Dendritic cell treated with granulocyte-macrophage colony-stimulating factor and Interleukin-4, amounts not matched to agents 40 ng/mL and 50 ng/mL, for 4 days (primary cell): ENCODE measurements at regions not wholly inside any gene's neighbourhood (a gene's known extent, or its start where the extent isn't known, plus 50 kb on each side); places are given as distances from the start of the nearest gene placed in this dataset.

Experiments
- H3K27ac Mint-ChIP-seq: one replicate; pipeline ENCODE4 v1.8.0; 2022; ENCODE audit warnings: mild to moderate bottlenecking, mixed read lengths
- H3K27me3 Mint-ChIP-seq: one replicate; pipeline ENCODE4 v1.8.0; 2022; ENCODE audit warnings: mild to moderate bottlenecking, mixed read lengths
- H3K36me3 Mint-ChIP-seq: one replicate; pipeline ENCODE4 v1.8.0; 2022; ENCODE audit warnings: low read depth, mixed read lengths
- H3K4me1 Mint-ChIP-seq: one replicate; pipeline ENCODE4 v1.8.0; 2022; ENCODE audit warnings: low read depth, mixed read lengths
- H3K4me3 Mint-ChIP-seq: one replicate; pipeline ENCODE4 v1.8.0; 2022; ENCODE audit warnings: mild to moderate bottlenecking, moderate library complexity, mixed read lengths
- H3K9me3 Mint-ChIP-seq: one replicate; pipeline ENCODE4 v1.8.0; 2022; ENCODE audit warnings: mixed read lengths
- intact Hi-C: fragments of 100-400 bp; cut with micrococcal nuclease; formaldehyde crosslinking; loops from one replicate; pipeline ENCODE4 v1.15.0; 2022

DNA sequence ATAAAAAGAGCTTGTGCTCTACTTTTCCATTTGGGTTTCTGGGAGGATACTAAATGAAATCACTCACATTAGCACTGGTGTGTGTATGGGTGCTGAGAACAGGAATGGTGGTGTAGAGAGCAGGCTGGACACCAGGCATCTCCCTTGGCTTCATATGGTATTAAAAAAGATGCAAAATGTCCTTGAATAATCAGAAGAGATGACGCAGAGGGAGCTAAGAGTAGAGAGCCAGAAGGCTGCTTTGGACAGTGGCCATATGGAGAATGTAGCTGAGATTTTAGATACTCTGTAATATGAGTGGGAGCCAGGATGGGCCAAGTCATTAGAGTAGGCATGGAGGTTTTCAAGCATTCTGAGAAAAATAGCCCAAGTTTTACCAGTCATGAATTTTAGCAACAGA lies 112.3 kb upstream of the ZRANB2 start:
- Mint-ChIP-seq H3K4me3 (no peak overlapping the region), H3K36me3 (no peaks in the 10 kb centered on the region), H3K4me1 (no peaks in the 10 kb centered on the region)

DNA sequence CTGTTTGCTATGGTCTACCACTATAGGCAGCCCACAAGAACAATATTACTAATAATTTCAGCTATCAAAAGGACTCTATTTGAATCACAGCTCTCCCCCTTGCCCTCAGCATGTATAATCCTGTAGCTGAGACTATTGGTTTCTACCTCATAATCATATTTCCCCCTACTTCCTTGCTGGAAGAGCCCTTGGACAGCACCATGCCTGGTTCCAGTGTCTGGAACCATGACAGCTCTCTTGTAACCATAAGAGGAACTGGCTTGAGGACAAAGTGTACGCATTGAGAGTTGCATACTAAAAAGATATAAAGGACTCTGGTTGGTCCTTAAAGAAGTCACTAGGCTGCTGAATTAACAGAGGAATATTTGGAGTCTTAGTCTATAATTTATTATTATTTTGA lies 110.7 kb upstream of the ZRANB2 start:
- Mint-ChIP-seq H3K4me1 (no peaks in the 10 kb centered on the region), H3K4me3 (no peak overlapping the region), H3K9me3 (peaks cover 9% of the 10 kb centered on the region), H3K36me3 (no peaks in the 10 kb centered on the region), H3K27ac (no peak overlapping the region), H3K27me3 (no peaks in the 10 kb centered on the region)
- intact Hi-C loops, result no loop called here

More for the DNA sequence above, 112.3 kb upstream of the ZRANB2 start:
- Mint-ChIP-seq H3K9me3 (peaks cover 5% of the 10 kb centered on the region), H3K27ac (no peak overlapping the region), H3K27me3 (no peaks in the 10 kb centered on the region)
- intact Hi-C loops, result no loop called here

DNA sequence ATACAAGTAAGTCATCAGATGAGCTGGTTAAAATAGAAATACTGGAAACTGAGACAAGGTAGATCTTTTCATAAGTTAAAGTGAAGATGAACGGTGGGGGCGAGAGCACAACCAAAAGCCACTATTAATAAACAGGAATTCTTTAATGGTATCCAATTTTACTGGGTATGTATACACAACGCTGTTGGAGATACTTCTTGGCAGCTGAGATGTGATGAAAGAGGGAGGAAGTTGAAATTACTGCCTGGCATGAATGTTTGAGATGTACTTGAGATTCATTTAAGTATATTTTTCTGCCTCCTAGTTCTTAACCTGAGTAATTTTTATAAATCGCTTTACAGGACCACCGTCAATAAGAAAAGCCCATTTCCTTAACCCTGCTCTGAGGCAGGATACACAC lies 110.0 kb upstream of the ZRANB2 start:
- no peaks in the 10 kb centered on the region for H3K36me3 Mint-ChIP-seq
- no peaks in the 10 kb centered on the region for H3K27me3 Mint-ChIP-seq
- intact Hi-C loops, result no loop called here
- H3K4me1 Mint-ChIP-seq, result no peaks in the 10 kb centered on the region
- no peak overlapping the region for H3K27ac Mint-ChIP-seq
- peaks cover 9% of the 10 kb centered on the region for H3K9me3 Mint-ChIP-seq
- no peak overlapping the region for H3K4me3 Mint-ChIP-seq

DNA sequence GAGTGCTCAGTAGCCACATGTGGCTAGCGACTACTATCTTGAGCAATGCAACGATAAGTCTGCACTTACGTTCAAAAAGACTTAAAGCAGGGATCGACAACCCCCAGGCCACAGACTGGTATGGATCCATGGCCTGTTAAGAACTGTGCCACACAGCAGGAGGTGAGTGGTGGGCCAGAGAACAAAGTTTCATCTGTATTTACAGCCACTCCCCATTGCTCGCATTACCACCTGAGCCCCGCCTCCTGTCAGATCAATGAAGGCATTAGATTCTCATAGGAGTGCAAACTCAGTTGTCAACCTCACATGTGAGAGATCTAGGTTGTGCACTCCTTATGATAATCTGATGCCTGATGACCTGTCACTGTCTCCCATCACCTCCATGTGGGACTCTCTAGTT lies 103.6 kb upstream of the ZRANB2 start:
- no peak overlapping the region for H3K27ac Mint-ChIP-seq
- no peaks in the 10 kb centered on the region for H3K36me3 Mint-ChIP-seq
- no peaks in the 10 kb centered on the region for H3K4me1 Mint-ChIP-seq
- peaks cover 31% of the 10 kb centered on the region for H3K9me3 Mint-ChIP-seq
- no peaks in the 10 kb centered on the region for H3K27me3 Mint-ChIP-seq
- intact Hi-C loops, result no loop called here
- no peak overlapping the region for H3K4me3 Mint-ChIP-seq

DNA sequence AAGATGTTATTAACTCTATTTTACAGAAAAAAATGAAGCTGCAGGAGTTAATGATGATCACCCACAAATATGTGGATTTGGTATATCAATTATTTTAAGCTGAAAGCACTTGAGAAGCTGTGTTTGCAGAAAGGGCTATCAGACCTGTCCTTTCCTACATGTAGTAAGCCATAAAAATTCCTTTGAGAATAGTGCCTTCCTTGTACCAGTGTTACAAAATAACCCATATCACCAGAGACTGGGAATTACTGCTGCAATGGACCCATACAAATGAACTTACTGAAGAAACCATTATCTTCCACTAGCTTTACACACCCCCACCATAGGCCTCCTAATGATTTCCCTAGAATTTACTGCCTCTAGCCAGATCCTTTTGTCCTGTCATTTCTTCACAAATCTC lies 99.2 kb upstream of the ZRANB2 start:
- intact Hi-C loops, result no loop called here
- no peaks in the 10 kb centered on the region for H3K4me1 Mint-ChIP-seq
- no peaks in the 10 kb centered on the region for H3K27me3 Mint-ChIP-seq
- H3K4me3 Mint-ChIP-seq, result no peak overlapping the region
- H3K27ac Mint-ChIP-seq, result no peak overlapping the region
- no peaks in the 10 kb centered on the region for H3K36me3 Mint-ChIP-seq
- peaks cover 47% of the 10 kb centered on the region for H3K9me3 Mint-ChIP-seq

DNA sequence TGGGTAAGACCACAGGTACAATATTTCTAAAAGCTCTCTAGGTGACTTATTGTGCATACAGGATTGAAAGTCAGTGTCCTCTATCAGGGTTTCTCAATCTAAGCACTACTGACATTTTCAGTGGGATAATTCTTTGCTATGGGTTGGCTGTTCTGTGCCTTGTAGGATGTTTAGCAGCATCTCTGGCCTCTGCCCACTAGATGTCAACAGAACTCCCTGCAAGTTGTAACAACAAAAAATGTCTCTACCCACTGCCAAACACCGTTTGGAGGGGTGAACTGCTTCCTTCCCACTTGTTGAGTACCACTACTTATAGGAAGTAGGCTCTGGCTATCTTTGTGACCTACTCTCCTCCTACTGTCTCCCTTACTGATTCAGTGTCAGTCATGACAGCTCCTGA lies 90.1 kb upstream of the ZRANB2 start:
- Mint-ChIP-seq H3K27ac (no peak overlapping the region), H3K36me3 (no peaks in the 10 kb centered on the region), H3K4me1 (no peaks in the 10 kb centered on the region), H3K27me3 (no peaks in the 10 kb centered on the region), H3K4me3 (no peak overlapping the region), H3K9me3 (peaks cover 37% of the 10 kb centered on the region)
- intact Hi-C loops, result no loop called here

DNA sequence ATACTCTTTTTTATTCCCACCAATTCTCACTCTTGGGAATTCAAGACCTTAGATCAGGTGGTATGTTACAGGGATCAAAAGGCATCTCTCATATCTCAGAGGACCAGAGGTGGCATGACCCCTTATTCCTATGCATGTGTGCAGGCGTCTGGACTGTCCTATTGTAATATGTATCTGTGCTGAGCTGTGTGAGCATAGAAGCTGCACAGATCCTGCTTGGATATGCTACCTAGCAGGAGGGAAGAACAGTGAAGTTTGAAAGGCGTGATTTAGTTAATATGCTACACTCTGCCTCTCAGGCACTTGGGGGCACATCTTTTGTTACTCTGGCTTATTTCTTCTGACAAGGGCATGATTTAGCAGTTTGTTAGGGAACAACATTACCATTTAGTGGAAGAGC lies 86.7 kb upstream of the ZRANB2 start:
- Mint-ChIP-seq H3K4me3 (no peak overlapping the region), H3K4me1 (no peaks in the 10 kb centered on the region), H3K27me3 (no peaks in the 10 kb centered on the region), H3K27ac (no peak overlapping the region), H3K9me3 (peaks cover 20% of the 10 kb centered on the region), H3K36me3 (no peaks in the 10 kb centered on the region)
- intact Hi-C loops, result no loop called here

DNA sequence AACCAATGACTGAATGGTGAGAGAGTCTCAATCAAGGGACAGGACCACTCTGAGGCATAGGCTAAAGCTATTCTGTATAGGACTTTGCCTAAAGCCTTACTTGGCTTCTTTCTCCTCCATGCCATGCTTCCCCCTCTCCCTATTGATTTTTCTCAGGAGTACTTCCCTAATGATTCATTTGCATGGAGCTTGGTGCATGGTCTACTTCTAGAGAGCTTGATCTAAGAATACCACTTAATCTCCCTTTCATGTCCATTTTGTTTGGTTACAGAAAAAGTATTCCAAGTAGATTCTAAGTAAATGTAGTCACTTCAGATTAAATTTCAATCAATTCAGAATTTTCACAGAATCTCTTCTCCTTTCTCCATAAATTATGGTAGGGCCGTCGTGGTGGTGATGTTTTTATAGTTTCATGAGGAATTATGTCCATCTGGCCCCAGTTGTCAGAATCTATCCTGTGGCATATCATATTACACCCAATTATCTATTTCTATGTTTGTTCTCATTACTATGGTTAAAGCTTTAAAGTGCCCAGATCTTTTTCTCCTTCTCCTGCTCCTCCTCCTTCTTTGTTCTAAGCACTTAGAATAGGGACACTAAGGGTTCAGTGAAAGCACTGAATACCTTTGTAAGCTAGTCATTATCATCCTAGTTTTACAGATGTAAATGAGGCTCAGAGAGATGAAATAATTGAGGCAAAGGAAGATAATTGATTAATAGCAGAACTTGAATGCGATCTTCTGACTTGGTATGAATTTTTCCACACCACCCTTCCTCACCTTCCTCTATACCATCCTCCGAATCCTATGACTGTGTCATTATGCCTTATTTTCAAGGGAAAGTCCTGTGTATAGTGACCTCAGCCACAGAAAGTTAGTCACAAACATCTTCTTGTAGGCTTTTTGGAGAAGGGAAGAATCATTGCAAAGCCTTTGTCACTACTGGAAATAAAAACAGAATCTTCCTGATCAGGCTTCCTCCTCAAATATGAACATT lies 85.6 kb upstream of the ZRANB2 start:
- Mint-ChIP-seq H3K4me1 (no peaks in the 10 kb centered on the region), H3K36me3 (no peaks in the 10 kb centered on the region), H3K27ac (no peak overlapping the region), H3K9me3 (peaks cover 19% of the 10 kb centered on the region), H3K27me3 (no peaks in the 10 kb centered on the region), H3K4me3 (no peak overlapping the region)
- intact Hi-C loops, result no loop called here

DNA sequence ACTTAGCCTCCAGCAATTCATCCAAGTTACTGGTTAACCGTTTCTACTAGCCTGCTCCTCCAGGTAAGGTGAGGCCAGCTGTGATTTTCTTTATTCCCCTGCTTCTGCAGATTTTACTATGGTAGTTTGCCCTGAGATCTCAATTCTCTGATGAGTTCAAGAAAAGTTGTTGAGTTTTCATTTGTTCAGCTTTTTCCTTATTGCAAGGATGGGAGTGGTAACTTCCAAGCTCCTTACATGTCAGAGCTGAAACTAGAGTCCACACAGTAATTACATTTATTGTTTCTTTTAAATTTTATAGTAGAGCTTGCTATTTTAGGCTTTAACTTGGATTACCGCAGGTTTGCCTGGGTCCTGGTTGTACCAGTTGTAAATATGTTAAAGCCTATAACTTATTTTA lies 76.9 kb upstream of the ZRANB2 start:
- Mint-ChIP-seq H3K4me3 (no peak overlapping the region), H3K27ac (no peak overlapping the region), H3K4me1 (no peaks in the 10 kb centered on the region), H3K36me3 (no peaks in the 10 kb centered on the region), H3K27me3 (no peaks in the 10 kb centered on the region), H3K9me3 (peaks cover 10% of the 10 kb centered on the region)
- intact Hi-C loops, result no loop called here

DNA sequence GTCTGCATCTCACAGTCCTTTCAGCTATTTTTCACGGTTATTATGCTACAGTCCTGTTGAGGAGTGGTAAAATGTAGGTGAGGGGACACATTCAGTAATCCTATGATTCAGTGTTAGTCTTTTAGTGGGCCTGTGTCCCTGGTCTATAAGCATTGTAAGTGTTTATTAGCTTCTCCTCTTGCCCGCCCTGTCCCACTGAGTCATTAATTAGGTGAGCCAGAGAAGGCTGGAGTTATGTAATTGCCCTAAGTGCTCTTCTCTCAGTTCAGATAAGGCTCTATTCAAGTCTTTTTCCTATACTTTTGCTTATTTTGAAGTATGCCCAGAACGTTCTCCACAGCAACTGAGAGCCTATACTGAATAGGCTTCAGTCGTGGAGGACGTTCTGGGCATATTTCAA lies 76.3 kb upstream of the ZRANB2 start:
- no peak overlapping the region for H3K27ac Mint-ChIP-seq
- intact Hi-C loops, result no loop called here
- H3K27me3 Mint-ChIP-seq, result no peaks in the 10 kb centered on the region
- H3K4me1 Mint-ChIP-seq, result no peaks in the 10 kb centered on the region
- no peaks in the 10 kb centered on the region for H3K36me3 Mint-ChIP-seq
- peaks cover 10% of the 10 kb centered on the region for H3K9me3 Mint-ChIP-seq
- H3K4me3 Mint-ChIP-seq, result no peak overlapping the region

DNA sequence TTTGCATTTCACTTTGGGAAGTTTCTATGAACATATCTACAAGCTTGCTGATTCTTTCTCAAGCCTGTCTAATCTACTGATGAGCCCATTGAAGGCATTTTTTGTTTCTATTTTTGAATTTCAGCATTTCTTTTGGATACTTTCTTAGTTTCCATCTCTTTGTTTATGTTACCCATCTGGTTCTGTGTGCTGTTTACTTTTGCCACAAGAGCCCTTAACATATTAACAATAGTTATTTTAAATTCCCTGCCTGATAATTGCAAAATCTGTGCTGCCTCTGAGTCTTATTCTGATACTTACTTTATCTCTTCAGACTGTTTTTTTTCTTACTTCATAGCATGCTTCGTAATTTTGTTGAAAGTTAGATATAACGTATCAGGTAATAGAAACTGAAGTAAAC lies 75.8 kb upstream of the ZRANB2 start:
- no peak overlapping the region for H3K27ac Mint-ChIP-seq
- intact Hi-C loops, result no loop called here
- peaks cover 10% of the 10 kb centered on the region for H3K9me3 Mint-ChIP-seq
- H3K36me3 Mint-ChIP-seq, result no peaks in the 10 kb centered on the region
- no peaks in the 10 kb centered on the region for H3K4me1 Mint-ChIP-seq
- H3K27me3 Mint-ChIP-seq, result no peaks in the 10 kb centered on the region
- H3K4me3 Mint-ChIP-seq, result no peak overlapping the region

DNA sequence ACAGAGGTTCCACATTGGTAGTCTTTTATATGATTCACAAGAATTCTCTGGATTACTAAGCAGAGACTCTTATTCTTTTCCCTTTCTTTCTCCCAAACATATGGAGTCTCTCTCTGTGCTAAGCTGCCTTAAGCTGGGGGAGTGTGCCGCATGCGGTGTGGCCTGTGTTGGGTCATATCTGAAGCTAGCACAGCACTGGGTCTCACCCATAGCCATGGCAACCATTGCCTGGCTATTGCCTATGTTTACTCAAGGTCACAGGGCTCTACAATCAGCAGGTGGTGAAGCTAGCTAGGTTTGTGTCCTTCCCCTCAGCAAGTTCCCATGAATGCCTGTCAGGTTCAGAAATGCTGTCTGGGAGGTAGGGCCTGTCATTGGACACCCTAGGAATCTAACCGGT lies 73.6 kb upstream of the ZRANB2 start:
- H3K27ac Mint-ChIP-seq, result no peak overlapping the region

DNA sequence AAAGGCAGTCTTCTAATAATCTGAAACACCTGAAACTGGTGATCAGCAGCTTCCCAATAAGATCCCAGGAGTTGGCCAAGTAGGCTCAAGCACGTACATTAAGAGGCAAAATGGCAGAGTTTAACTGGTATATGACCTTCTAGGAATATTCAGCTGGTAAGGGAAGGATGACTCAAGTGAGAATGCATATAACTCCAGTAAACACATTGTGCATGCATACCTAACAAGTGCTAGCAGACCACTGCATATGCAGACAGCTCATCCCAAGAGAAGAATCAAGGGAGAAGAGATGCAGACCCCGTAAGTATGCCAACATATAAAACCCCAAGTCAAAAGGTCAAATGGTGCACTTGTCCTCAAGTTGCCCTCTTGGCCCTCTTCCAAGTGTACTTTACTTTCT lies 73.0 kb upstream of the ZRANB2 start:
- H3K4me1 Mint-ChIP-seq, result no peaks in the 10 kb centered on the region
- no peak overlapping the region for H3K4me3 Mint-ChIP-seq

More for the DNA sequence above, 73.6 kb upstream of the ZRANB2 start:
- intact Hi-C loops, result no loop called here
- Mint-ChIP-seq H3K9me3 (peaks cover 12% of the 10 kb centered on the region), H3K4me3 (no peak overlapping the region), H3K36me3 (no peaks in the 10 kb centered on the region), H3K27me3 (no peaks in the 10 kb centered on the region), H3K4me1 (no peaks in the 10 kb centered on the region)

DNA sequence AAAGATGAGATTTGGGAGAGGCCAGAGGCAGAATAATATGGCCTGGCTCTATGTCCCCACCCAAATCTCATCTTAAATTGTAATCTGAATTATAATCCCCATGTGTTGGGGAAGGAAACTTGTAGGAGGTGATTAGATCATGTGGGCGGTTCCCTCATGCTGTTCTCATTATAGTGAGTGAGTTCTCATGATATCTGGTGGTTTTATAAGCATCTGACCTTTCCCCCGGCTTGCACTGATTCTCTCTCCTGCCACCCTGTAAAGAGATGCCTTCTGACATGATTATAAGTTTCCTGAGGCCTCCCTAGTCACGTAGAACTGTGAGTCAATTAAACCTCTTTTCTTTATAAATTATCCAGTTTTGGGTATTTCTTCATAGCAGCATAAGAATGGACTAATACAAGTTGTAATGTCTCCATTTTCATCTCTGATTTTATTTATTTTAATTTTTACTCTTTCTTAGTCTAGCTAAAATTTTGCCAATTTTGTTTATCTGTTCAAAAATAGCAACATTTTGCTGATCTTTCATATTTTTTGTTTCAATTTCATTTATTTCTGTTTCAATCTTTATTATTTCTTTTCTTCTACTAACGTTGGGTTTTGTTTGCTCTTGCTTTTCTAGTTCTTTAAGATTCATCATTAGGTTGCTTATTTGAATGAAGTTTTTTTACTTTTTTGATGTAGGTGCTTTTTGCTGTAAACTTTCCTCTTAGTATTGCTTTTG lies 67.0 kb upstream of the ZRANB2 start:
- intact Hi-C loops, result no loop called here
- no peaks in the 10 kb centered on the region for H3K36me3 Mint-ChIP-seq
- no peak overlapping the region for H3K4me3 Mint-ChIP-seq
- H3K27ac Mint-ChIP-seq, result no peak overlapping the region
- H3K4me1 Mint-ChIP-seq, result no peaks in the 10 kb centered on the region
- no peaks in the 10 kb centered on the region for H3K27me3 Mint-ChIP-seq
- H3K9me3 Mint-ChIP-seq, result peaks cover 49% of the 10 kb centered on the region

More for the DNA sequence above, 73.0 kb upstream of the ZRANB2 start:
- H3K9me3 Mint-ChIP-seq, result peaks cover 18% of the 10 kb centered on the region
- H3K27me3 Mint-ChIP-seq, result no peaks in the 10 kb centered on the region
- intact Hi-C loops, result no loop called here
- no peak overlapping the region for H3K27ac Mint-ChIP-seq
- H3K36me3 Mint-ChIP-seq, result no peaks in the 10 kb centered on the region
